ENCODE measurements at regions not wholly inside any gene's neighbourhood (a gene's known extent, or its start where the extent isn't known, plus 50 kb on each side); places are given as distances from the start of the nearest gene placed in this dataset.

DNA sequence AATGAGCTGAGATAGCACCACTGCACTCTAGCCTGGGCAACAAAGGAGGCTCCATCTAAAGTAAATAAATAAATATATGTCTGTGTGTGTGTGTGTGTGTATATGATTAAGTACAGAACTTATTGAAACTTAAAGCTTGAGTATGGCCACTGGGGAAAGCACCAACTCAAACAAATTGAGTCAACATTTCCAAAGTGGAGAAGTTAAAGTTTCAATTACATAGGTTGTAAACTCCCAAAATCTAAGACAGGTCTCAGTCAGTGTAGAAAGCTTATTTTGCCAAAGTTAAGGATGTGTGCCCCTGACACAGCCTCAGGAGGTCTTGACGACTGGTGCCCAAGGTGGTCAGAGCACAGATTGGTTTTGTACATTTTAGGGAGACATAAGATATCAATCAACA, 458.9 kb upstream of the RGS18 start:
- ChIA-PET CTCF (no interaction called here), POLR2A (ENCODE audit: unreplicated experiment) (no interaction called here)
- in situ Hi-C loops (cut with MboI; ENCODE audit: low sequenced_read_pairs): no loop called here
- Histone ChIP-seq H3K23ac (ENCODE audit: low read depth, low read length) (no peak overlapping the region), H2BK15ac (ENCODE audit: low read depth, low read length) (no peak overlapping the region), H3K27ac (ENCODE audit: insufficient read depth, low read length) (no peak overlapping the region), H4K20me1 (ENCODE audit: insufficient read depth, low read length) (no peaks in the 10 kb centered on the region), H2BK120ac (ENCODE audit: low read depth, low read length) (no peak overlapping the region), H3K18ac (ENCODE audit: low read depth, low read length) (no peak overlapping the region), H3K9me3 (ENCODE audit: control insufficient read depth, insufficient read depth, low read length) (no peaks in the 10 kb centered on the region), H4K8ac (ENCODE audit: low read depth in 2 of 2, low read length in 2 of 2) (no peak overlapping the region), H3K27me3 (ENCODE audit: control insufficient read depth, insufficient read depth, low read length) (no peaks in the 10 kb centered on the region), H3K4ac (ENCODE audit: low read depth, low read length) (no peak overlapping the region), H3K14ac (replicated peaks; ENCODE audit: low read depth, low read length) (no peak overlapping the region), H2AK9ac (replicated peaks; ENCODE audit: low read depth, low read length, poor library complexity) (no peak overlapping the region), H2BK20ac (ENCODE audit: low read depth, low read length) (no peak overlapping the region), H3K4me2 (ENCODE audit: low read depth, low read length) (no peak overlapping the region), H3K4me1 (ENCODE audit: control insufficient read depth, insufficient read depth, low read length) (no peaks in the 10 kb centered on the region), H3K4me3 (ENCODE audit: insufficient read depth, low read depth, low read length) (no peak overlapping the region), H3K36me3 (ENCODE audit: control insufficient read depth, insufficient read depth, low read length) (no peaks in the 10 kb centered on the region), H4K5ac (ENCODE audit: low read depth, low read length) (no peak overlapping the region), H2AFZ (replicated peaks; ENCODE audit: low read length, poor library complexity) (no peak overlapping the region), H3K56ac (ENCODE audit: extremely low read depth, insufficient read depth, low read length) (no peak overlapping the region), H2BK5ac (ENCODE audit: low read depth, low read length, poor library complexity, severe bottlenecking) (no peak overlapping the region), H3K9me1 (ENCODE audit: insufficient read depth, low read length) (no peaks in the 10 kb centered on the region), H3K9ac (ENCODE audit: low read depth, low read length) (no peak overlapping the region), H4K91ac (ENCODE audit: insufficient read depth, low read depth, low read length) (no peak overlapping the region), H3K79me1 (ENCODE audit: low read depth in 1 of 2, low read length in 2 of 2) (no peaks in the 10 kb centered on the region), H2AK5ac (ENCODE audit: low read depth, low read length) (no peak overlapping the region)
- ATAC-seq (ENCODE audit: low read depth) (no peak), DNase-seq (no peak)
- no peak for TF ChIP-seq CHD1 (IDR thresholded peaks at IDR 0.05; ENCODE audit: low read depth, low read length)
- no peak for TF ChIP-seq CEBPB (IDR thresholded peaks at IDR 0.05; ENCODE audit: low read depth, low read length)
- TF ChIP-seq MXI1 (IDR thresholded peaks at IDR 0.05; ENCODE audit: borderline replicate concordance, low read depth, low read length): no peak
- TF ChIP-seq RCOR1 (IDR thresholded peaks at IDR 0.05; ENCODE audit: insufficient replicate concordance, low read length): no peak
- no peak for TF ChIP-seq FOS (IDR thresholded peaks at IDR 0.05; ENCODE audit: low read depth, low read length)
- TF ChIP-seq, protein P1, sequence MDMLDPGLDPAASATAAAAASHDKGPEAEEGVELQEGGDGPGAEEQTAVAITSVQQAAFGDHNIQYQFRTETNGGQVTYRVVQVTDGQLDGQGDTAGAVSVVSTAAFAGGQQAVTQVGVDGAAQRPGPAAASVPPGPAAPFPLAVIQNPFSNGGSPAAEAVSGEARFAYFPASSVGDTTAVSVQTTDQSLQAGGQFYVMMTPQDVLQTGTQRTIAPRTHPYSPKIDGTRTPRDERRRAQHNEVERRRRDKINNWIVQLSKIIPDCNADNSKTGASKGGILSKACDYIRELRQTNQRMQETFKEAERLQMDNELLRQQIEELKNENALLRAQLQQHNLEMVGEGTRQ (IDR thresholded peaks at IDR 0.05; ENCODE audit: low read depth, low read length): no peak
- no peak for TF ChIP-seq RAD21 (IDR thresholded peaks at IDR 0.05; ENCODE audit: low read length)
- no peak for TF ChIP-seq MAZ (IDR thresholded peaks at IDR 0.05; ENCODE audit: borderline replicate concordance, low read depth, low read length)
- no peak for TF ChIP-seq SMC3 (IDR thresholded peaks at IDR 0.05; ENCODE audit: low read depth, low read length)
- TF ChIP-seq, protein P2, sequence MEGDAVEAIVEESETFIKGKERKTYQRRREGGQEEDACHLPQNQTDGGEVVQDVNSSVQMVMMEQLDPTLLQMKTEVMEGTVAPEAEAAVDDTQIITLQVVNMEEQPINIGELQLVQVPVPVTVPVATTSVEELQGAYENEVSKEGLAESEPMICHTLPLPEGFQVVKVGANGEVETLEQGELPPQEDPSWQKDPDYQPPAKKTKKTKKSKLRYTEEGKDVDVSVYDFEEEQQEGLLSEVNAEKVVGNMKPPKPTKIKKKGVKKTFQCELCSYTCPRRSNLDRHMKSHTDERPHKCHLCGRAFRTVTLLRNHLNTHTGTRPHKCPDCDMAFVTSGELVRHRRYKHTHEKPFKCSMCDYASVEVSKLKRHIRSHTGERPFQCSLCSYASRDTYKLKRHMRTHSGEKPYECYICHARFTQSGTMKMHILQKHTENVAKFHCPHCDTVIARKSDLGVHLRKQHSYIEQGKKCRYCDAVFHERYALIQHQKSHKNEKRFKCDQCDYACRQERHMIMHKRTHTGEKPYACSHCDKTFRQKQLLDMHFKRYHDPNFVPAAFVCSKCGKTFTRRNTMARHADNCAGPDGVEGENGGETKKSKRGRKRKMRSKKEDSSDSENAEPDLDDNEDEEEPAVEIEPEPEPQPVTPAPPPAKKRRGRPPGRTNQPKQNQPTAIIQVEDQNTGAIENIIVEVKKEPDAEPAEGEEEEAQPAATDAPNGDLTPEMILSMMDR (conservative IDR thresholded peaks at IDR 0.05; ENCODE audit: low read depth, low read length): no peak
- TF ChIP-seq, protein P3, sequence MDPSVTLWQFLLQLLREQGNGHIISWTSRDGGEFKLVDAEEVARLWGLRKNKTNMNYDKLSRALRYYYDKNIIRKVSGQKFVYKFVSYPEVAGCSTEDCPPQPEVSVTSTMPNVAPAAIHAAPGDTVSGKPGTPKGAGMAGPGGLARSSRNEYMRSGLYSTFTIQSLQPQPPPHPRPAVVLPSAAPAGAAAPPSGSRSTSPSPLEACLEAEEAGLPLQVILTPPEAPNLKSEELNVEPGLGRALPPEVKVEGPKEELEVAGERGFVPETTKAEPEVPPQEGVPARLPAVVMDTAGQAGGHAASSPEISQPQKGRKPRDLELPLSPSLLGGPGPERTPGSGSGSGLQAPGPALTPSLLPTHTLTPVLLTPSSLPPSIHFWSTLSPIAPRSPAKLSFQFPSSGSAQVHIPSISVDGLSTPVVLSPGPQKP (IDR thresholded peaks at IDR 0.05; ENCODE audit: borderline replicate concordance, low read depth, low read length): no peak
- no peak for TF ChIP-seq BHLHE40 (IDR thresholded peaks at IDR 0.05; ENCODE audit: low read depth, low read length)
- no peak for TF ChIP-seq RFX5 (IDR thresholded peaks at IDR 0.05; ENCODE audit: low read depth, low read length)
- no TSS peak for BruUV-seq (replicated peaks)
- intact Hi-C loops (cut with micrococcal nuclease): no loop called here
- dilution Hi-C loops (cut with HindIII; ENCODE audit: low sequenced_read_pairs, unreplicated experiment): no loop called here
- no CpG with 5 or more reads among the region's 1 CpG for WGBS, 2 experiments (ENCODE audit: extremely low coverage in 2 of 2, insufficient read length in 1 of 2)

Data from IMR-90 (cell line).